Neutrophil (primary cell): ENCODE measurements at regions not wholly inside any gene's neighbourhood (a gene's known extent, or its start where the extent isn't known, plus 50 kb on each side); places are given as distances from the start of the nearest gene placed in this dataset.

ENCODE experiments used
- H3K27ac ChIP-seq: fragments of 200-600 bp; sonication (generic); 2 replicates; pipeline ENCODE4 v1.5.1; 2016; ENCODE audit warnings: mild to moderate bottlenecking, moderate library complexity
- H3K27me3 ChIP-seq: fragments of 200-600 bp; sonication (generic); 2 replicates; pipeline ENCODE4 v1.6.0; 2016; ENCODE audit warnings: mild to moderate bottlenecking
- H3K36me3 ChIP-seq: fragments of 200-600 bp; sonication (generic); 2 replicates; pipeline ENCODE4 v1.5.1; 2017
- H3K4me1 ChIP-seq, 2 experiments: fragments of 200-600 bp in 1 of 2; sonication (generic) in 1 of 2; 1 replicate in 1 of 2; 2 replicates in 1 of 2; pipeline versions ENCODE4 v1.5.1 to v1.6.1; 2013 to 2016; ENCODE audit warnings: low read depth in 1 of 2, low read length in 1 of 2, mild to moderate bottlenecking in 1 of 2, moderate library complexity in 1 of 2; ENCODE audit not compliant: control insufficient read depth in 1 of 2, insufficient read depth in 1 of 2
- H3K4me3 ChIP-seq, 2 experiments: fragments of 200-600 bp in 1 of 2; sonication (generic) in 1 of 2; 1 replicate in 1 of 2; 2 replicates in 1 of 2; pipeline ENCODE4 v1.5.1; 2013 to 2016; ENCODE audit warnings: low read depth in 1 of 2, low read length in 1 of 2, mild to moderate bottlenecking in 1 of 2, moderate library complexity in 1 of 2
- H3K9me3 ChIP-seq: fragments of 200-600 bp; sonication (generic); 2 replicates; pipeline ENCODE4 v1.5.1; 2016
- CTCF ChIP-seq: fragments of 200-600 bp; sonication (generic); IDR thresholded peaks from 2 replicates; pipeline ENCODE4 v1.5.1; 2016; ENCODE audit warnings: antibody characterized with exemption

GRCh38 chr3:22922317-22922716 is 280.8 kb upstream of the UBE2E2 start:
- H3K36me3 ChIP-seq, result no peaks in the 10 kb centered on the region
- H3K4me3 ChIP-seq, result no peak overlapping the region
- no peaks in the 10 kb centered on the region for H3K9me3 ChIP-seq
- no peak for TF ChIP-seq CTCF
- no peaks in the 10 kb centered on the region for H3K4me1 ChIP-seq
- H3K27ac ChIP-seq, result no peak overlapping the region
- H3K27me3 ChIP-seq, result no peaks in the 10 kb centered on the region

- Histone ChIP-seq H3K36me3 (no peaks in the 10 kb centered on the region), H3K9me3 (no peaks in the 10 kb centered on the region), H3K27ac (no peak overlapping the region), H3K27me3 (no peaks in the 10 kb centered on the region), H3K4me1 (no peaks in the 10 kb centered on the region), H3K4me3 (no peak overlapping the region)
- TF ChIP-seq CTCF, result no peak
Observed at GRCh38 chr3:22923711-22924110, 279.4 kb upstream of the UBE2E2 start.

GRCh38 chr3:22928216-22929110 is 274.7 kb upstream of the UBE2E2 start:
- Histone ChIP-seq H3K27ac (no peak overlapping the region), H3K27me3 (no peaks in the 10 kb centered on the region), H3K4me3 (no peak overlapping the region), H3K9me3 (no peaks in the 10 kb centered on the region), H3K4me1 (no peaks in the 10 kb centered on the region), H3K36me3 (no peaks in the 10 kb centered on the region)
- no peak for TF ChIP-seq CTCF

- H3K4me3 ChIP-seq, result no peak overlapping the region
- H3K36me3 ChIP-seq, result no peaks in the 10 kb centered on the region
- TF ChIP-seq CTCF, result no peak
- H3K27ac ChIP-seq, result no peak overlapping the region
- H3K9me3 ChIP-seq, result no peaks in the 10 kb centered on the region
- H3K4me1 ChIP-seq, result no peaks in the 10 kb centered on the region
- no peaks in the 10 kb centered on the region for H3K27me3 ChIP-seq
Observed at GRCh38 chr3:22933051-22933840, 269.9 kb upstream of the UBE2E2 start.

GRCh38 chr3:22933841-22934116 is 269.3 kb upstream of the UBE2E2 start:
- H3K9me3 ChIP-seq, result no peaks in the 10 kb centered on the region
- no peaks in the 10 kb centered on the region for H3K36me3 ChIP-seq
- H3K4me1 ChIP-seq, result no peaks in the 10 kb centered on the region
- no peak overlapping the region for H3K4me3 ChIP-seq
- H3K27ac ChIP-seq, result no peak overlapping the region
- no peak for TF ChIP-seq CTCF
- no peaks in the 10 kb centered on the region for H3K27me3 ChIP-seq
